H1 (cell line): ENCODE measurements at regions not wholly inside any gene's neighbourhood (a gene's known extent, or its start where the extent isn't known, plus 50 kb on each side); places are given as distances from the start of the nearest gene placed in this dataset.

ENCODE experiments used
- CTCF ChIA-PET: fragments of 300-600 bp; sonication (Branson Sonifier 250); formaldehyde crosslinking; loops from one replicate; lab custom pipeline; 2021; ENCODE audit not compliant: partially characterized antibody; lab: Charles Lee
- POLR2A ChIA-PET: fragments of 300-600 bp; sonication (Branson Sonifier 250); formaldehyde crosslinking; loops from one replicate; lab custom pipeline; 2021; ENCODE audit warnings: inconsistent platforms; ENCODE audit not compliant: partially characterized antibody; lab: Charles Lee
- DNase-seq, 2 experiments: peaks; one replicate each; pipeline versions ENCODE4 v3.0.0 to v3.0.0-alpha.2; 2010 to 2022; ENCODE audit warnings: low spot score in 2 of 2, low read depth in 1 of 2, mixed read lengths in 1 of 2
- FAIRE-seq: peaks from 2 replicates; lab custom pipeline; 2011; peaks lifted over from hg19 to GRCh38; lab: Jason Lieb, UNC
- H2AFZ ChIP-seq: 2 replicates; pipeline ENCODE4 v1.8.1; 2012; ENCODE audit warnings: low read length, inconsistent platforms
- H2AK5ac ChIP-seq: 2 replicates; pipeline ENCODE4 v1.6.1; 2013; ENCODE audit warnings: low read depth, low read length
- H2BK120ac ChIP-seq: replicated peaks from 2 replicates; pipeline ENCODE3; 2013; ENCODE audit warnings: low read depth, low read length, inconsistent platforms
- H2BK12ac ChIP-seq: 2 replicates; pipeline ENCODE4 v1.6.1; 2013; ENCODE audit warnings: low read depth, low read length
- H2BK15ac ChIP-seq: 2 replicates; pipeline ENCODE4 v1.6.1; 2013; ENCODE audit warnings: low read length
- H2BK20ac ChIP-seq: 2 replicates; pipeline ENCODE4 v1.6.1; 2013; ENCODE audit warnings: low read length
- H2BK5ac ChIP-seq: 2 replicates; pipeline ENCODE4 v1.6.1; 2013; ENCODE audit warnings: low read depth, low read length
- H3K14ac ChIP-seq: 2 replicates; pipeline ENCODE4 v1.6.1; 2013; ENCODE audit warnings: inconsistent platforms; ENCODE audit not compliant: insufficient read length
- H3K18ac ChIP-seq: 2 replicates; pipeline ENCODE4 v1.6.1; 2013; ENCODE audit warnings: low read length; ENCODE audit errors: extremely low read depth
- H3K23ac ChIP-seq: 2 replicates; pipeline ENCODE4 v1.6.1; 2013; ENCODE audit warnings: inconsistent platforms; ENCODE audit not compliant: insufficient read length
- H3K23me2 ChIP-seq: 2 replicates; pipeline ENCODE4 v1.6.1; 2013; ENCODE audit warnings: low read depth, low read length
- H3K27ac ChIP-seq: 2 replicates; pipeline ENCODE4 v1.6.1; 2011; ENCODE audit warnings: low read depth, low read length, inconsistent platforms
- H3K27me3 ChIP-seq, 4 experiments: replicated peaks in 1 of 4; 1 replicate in 1 of 4; 2 replicates in 3 of 4; pipeline versions ENCODE4 v1.6.1 to v1.8.1; 2011 to 2013; ENCODE audit warnings: low read length in 3 of 4, mild to moderate bottlenecking in 3 of 4, inconsistent platforms in 2 of 4, mixed read lengths in 2 of 4, moderate library complexity in 1 of 4; ENCODE audit not compliant: control insufficient read depth in 3 of 4, insufficient read depth in 3 of 4; ENCODE audit errors: extremely low read depth in 1 of 4
- H3K36me3 ChIP-seq, 4 experiments: 2 replicates each; pipeline versions ENCODE4 v1.6.1 to v1.8.1; 2011 to 2013; ENCODE audit warnings: mild to moderate bottlenecking in 4 of 4, low read length in 3 of 4, moderate library complexity in 2 of 4, control low read depth in 1 of 4, inconsistent platforms in 1 of 4; ENCODE audit not compliant: insufficient read depth in 4 of 4, control insufficient read depth in 2 of 4
- H3K4ac ChIP-seq: replicated peaks from 2 replicates; pipeline ENCODE3; 2013; ENCODE audit warnings: low read length, low read depth, mixed read lengths, inconsistent platforms; ENCODE audit not compliant: insufficient read length
- H3K4me1 ChIP-seq, 4 experiments: replicated peaks in 1 of 4; 1 replicate in 1 of 4; 2 replicates in 3 of 4; pipeline versions ENCODE4 v1.6.1 to v1.8.1; 2011 to 2013; ENCODE audit warnings: low read length in 3 of 4, inconsistent platforms in 2 of 4, mixed read lengths in 1 of 4; ENCODE audit not compliant: insufficient read depth in 4 of 4, control insufficient read depth in 3 of 4
- H3K4me2 ChIP-seq, 2 experiments: 2 replicates each; pipeline versions ENCODE4 v1.6.1 to v1.8.1; 2011 to 2013; ENCODE audit warnings: low read depth in 2 of 2, low read length in 2 of 2, control low read depth in 1 of 2, inconsistent platforms in 1 of 2, mild to moderate bottlenecking in 1 of 2; ENCODE audit not compliant: insufficient read depth in 1 of 2
- H3K4me3 ChIP-seq, 4 experiments: fragments of 200-600, 300-600 bp in 1 of 4; sonication (generic), shearing (Covaris generic), sonication (Bioruptor Twin) in 1 of 4; 2 replicates each; pipeline versions ENCODE4 v1.5.1 to v1.8.1; 2011 to 2016; ENCODE audit warnings: low read length in 4 of 4, low read depth in 3 of 4, control low read depth in 2 of 4, inconsistent platforms in 2 of 4, mild to moderate bottlenecking in 2 of 4, mixed read lengths in 1 of 4, moderate library complexity in 1 of 4; ENCODE audit not compliant: insufficient read depth in 2 of 4; ENCODE audit errors: extremely low read depth in 1 of 4
- H3K56ac ChIP-seq: replicated peaks from 2 replicates; pipeline ENCODE3; 2013; ENCODE audit warnings: low read depth, mild to moderate bottlenecking, mixed read lengths, low read length, inconsistent platforms; ENCODE audit not compliant: insufficient read length
- H3K79me1 ChIP-seq: 2 replicates; pipeline ENCODE4 v1.6.1; 2013; ENCODE audit warnings: low read depth, low read length, control low read depth
- H3K79me2 ChIP-seq, 2 experiments: 2 replicates each; pipeline versions ENCODE4 v1.6.1 to v1.8.1; 2012 to 2013; ENCODE audit warnings: low read length in 2 of 2, mild to moderate bottlenecking in 2 of 2, inconsistent platforms in 1 of 2; ENCODE audit not compliant: insufficient read depth in 2 of 2, control insufficient read depth in 1 of 2
- H3K9ac ChIP-seq, 4 experiments: replicated peaks in 1 of 4; 1 replicate in 1 of 4; 2 replicates in 3 of 4; pipeline versions ENCODE4 v1.6.1 to v1.8.1; 2011 to 2013; ENCODE audit warnings: low read depth in 3 of 4, low read length in 3 of 4, control low read depth in 2 of 4, mild to moderate bottlenecking in 2 of 4, moderate library complexity in 2 of 4, inconsistent platforms in 1 of 4; ENCODE audit errors: extremely low read depth in 1 of 4
- H3K9me3 ChIP-seq, 2 experiments: 2 replicates each; pipeline versions ENCODE4 v1.6.1 to v1.8.1; 2012 to 2013; ENCODE audit warnings: mild to moderate bottlenecking in 2 of 2, moderate library complexity in 2 of 2, control low read depth in 1 of 2, inconsistent platforms in 1 of 2, low read depth in 1 of 2, low read length in 1 of 2, mixed read lengths in 1 of 2; ENCODE audit not compliant: insufficient read depth in 2 of 2
- H4K20me1 ChIP-seq, 2 experiments: replicated peaks in 1 of 2; 2 replicates each; pipeline versions ENCODE3 to v1.8.1; 2011 to 2013; ENCODE audit warnings: inconsistent platforms in 2 of 2, low read length in 2 of 2, mild to moderate bottlenecking in 1 of 2; ENCODE audit not compliant: insufficient read depth in 2 of 2, control insufficient read depth in 1 of 2
- H4K5ac ChIP-seq: 2 replicates; pipeline ENCODE4 v1.6.1; 2013; ENCODE audit warnings: low read length, low read depth, mixed read lengths, inconsistent platforms; ENCODE audit not compliant: insufficient read length
- H4K8ac ChIP-seq: 2 replicates; pipeline ENCODE4 v1.8.0; 2013; ENCODE audit warnings: mild to moderate bottlenecking, moderate library complexity, low read length, inconsistent platforms; ENCODE audit not compliant: insufficient read depth; ENCODE audit errors: extremely low read depth
- H4K91ac ChIP-seq: replicated peaks from 2 replicates; pipeline ENCODE3; 2013; ENCODE audit warnings: low read length, mixed read lengths, inconsistent platforms; ENCODE audit not compliant: insufficient read length
- BACH1 ChIP-seq: IDR thresholded peaks from 2 replicates; pipeline ENCODE4 v1.6.1; 2012; ENCODE audit warnings: low read length, improper control_type of control experiment
- BCL11A ChIP-seq, 2 experiments: IDR thresholded peaks; one replicate each; pipeline ENCODE4 v1.6.1; 2011; ENCODE audit warnings: low read depth in 2 of 2, low read length in 2 of 2, mild to moderate bottlenecking in 2 of 2
- CHD2 ChIP-seq: IDR thresholded peaks from 2 replicates; pipeline ENCODE4 v1.6.1; 2012; ENCODE audit warnings: low read length, improper control_type of control experiment
- RFX5 ChIP-seq: IDR thresholded peaks from 2 replicates; pipeline ENCODE4 v1.6.1; 2011; ENCODE audit warnings: low read depth, low read length, improper control_type of control experiment, borderline replicate concordance
- YY1 ChIP-seq: IDR thresholded peaks from 2 replicates; pipeline ENCODE4 v1.6.1; 2011; ENCODE audit warnings: low read depth, mild to moderate bottlenecking, low read length
- WGBS, 2 experiments: shearing (Covaris generic) in 1 of 2; methylation state at CpG; one replicate each; pipeline versions ENCODE4 v1.1.6 to v1.1.7; 2013 to 2015; ENCODE audit warnings: low lambda C conversion rate in 2 of 2, mixed read lengths in 2 of 2, inconsistent platforms in 1 of 2, low coverage in 1 of 2, missing lambda C conversion rate in 1 of 2; ENCODE audit not compliant: insufficient replicate concordance in 2 of 2, insufficient coverage in 1 of 2, insufficient read length in 1 of 2; ENCODE audit errors: extremely low coverage in 1 of 2, missing lambda C conversion rate in 1 of 2; 5-methylcytosine and 5-hydroxymethylcytosine counted together

DNA sequence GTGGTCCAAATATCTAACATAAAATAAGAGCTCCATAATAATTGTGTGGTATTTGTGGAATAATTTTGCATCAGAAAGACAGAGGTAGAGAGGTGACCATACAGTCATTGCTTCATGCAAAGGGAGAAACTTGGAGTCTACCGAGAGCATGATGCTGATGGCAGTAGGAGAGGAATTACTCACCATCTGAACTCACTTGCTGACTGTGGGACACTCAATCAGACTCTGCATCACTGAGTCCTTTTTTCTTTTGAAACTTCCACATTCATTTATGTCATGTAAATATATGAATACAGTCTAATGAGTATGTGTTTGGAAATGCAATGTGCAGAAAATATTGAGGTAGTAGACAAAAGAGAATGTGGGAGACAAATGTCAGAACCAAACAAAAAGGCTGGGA, 933.8 kb downstream of the REEP3 start:
- Histone ChIP-seq H2AFZ (no peak overlapping the region), H3K27ac (no peak overlapping the region), H3K4ac (no peak overlapping the region), H3K14ac (no peak overlapping the region), H2BK15ac (no peak overlapping the region), H2BK12ac (no peak overlapping the region), H3K4me1 (no peaks in the 10 kb centered on the region), H3K79me1 (no peaks in the 10 kb centered on the region), H4K91ac (no peak overlapping the region), H3K23ac (no peak overlapping the region), H3K56ac (no peak overlapping the region), H3K79me2 (no peaks in the 10 kb centered on the region), H3K4me2 (no peak overlapping the region), H4K20me1 (no peaks in the 10 kb centered on the region), H3K9me3 (peaks cover 10 to 12% of the 10 kb centered on the region in 2 experiments; a peak in 2 of 4 replicates), H2BK120ac (no peak overlapping the region), H4K5ac (no peak overlapping the region), H3K18ac (no peak overlapping the region), H4K8ac (no peak overlapping the region), H3K4me3 (no peak overlapping the region), H3K23me2 (no peaks in the 10 kb centered on the region), H3K27me3 (no peaks in the 10 kb centered on the region), H2BK20ac (no peak overlapping the region), H3K9ac (no peak overlapping the region), H2BK5ac (no peak overlapping the region), H3K36me3 (no peaks in the 10 kb centered on the region), H2AK5ac (no peak overlapping the region)
- POLR2A ChIA-PET: no interaction called here
- no peak for TF ChIP-seq CHD2
- TF ChIP-seq YY1: no peak
- TF ChIP-seq BACH1: no peak
- no peak for TF ChIP-seq BCL11A (IDR thresholded peaks at IDR 0.05; ENCODE audit: low read depth in 2 of 2, low read length in 2 of 2)
- no peak for TF ChIP-seq RFX5
- DNase-seq (no peak), FAIRE-seq (no peak)
- CTCF ChIA-PET: no interaction called here
- 91% methylated on average over 1 of the region's 1 CpG; no CpG with 5 or more reads in 1 of the 2 experiments for WGBS, 2 experiments
